Left ventricle myocardium inferior (tissue), 1 donor: ENCODE measurements at regions not wholly inside any gene's neighbourhood (a gene's known extent, or its start where the extent isn't known, plus 50 kb on each side); places are given as distances from the start of the nearest gene placed in this dataset.

Experiments used
- DNase-seq: peaks from one replicate; pipeline ENCODE4 v3.0.0-alpha.2; 2020
- H3K27ac ChIP-seq: fragments of 200-600 bp; replicated peaks from 2 replicates; pipeline ENCODE4 v1.8.0; 2021
- H3K27me3 ChIP-seq: fragments of 200-600 bp; 2 replicates; pipeline ENCODE4 v1.8.0; 2021; ENCODE audit warnings: low read depth
- H3K36me3 ChIP-seq: fragments of 200-600 bp; 2 replicates; pipeline ENCODE4 v1.8.0; 2021
- H3K4me1 ChIP-seq: fragments of 200-600 bp; 2 replicates; pipeline ENCODE4 v1.8.0; 2021
- H3K4me3 ChIP-seq: fragments of 200-600 bp; 2 replicates; pipeline ENCODE4 v1.8.0; 2021; ENCODE audit warnings: mild to moderate bottlenecking, moderate library complexity
- H3K9me3 ChIP-seq: fragments of 200-600 bp; replicated peaks from 2 replicates; pipeline ENCODE4 v1.8.0; 2021
- intact Hi-C: fragments of 100-400 bp; cut with micrococcal nuclease; formaldehyde crosslinking; loops from one replicate; pipeline ENCODE4 v1.11.0; 2022
- TF ChIP-seq, protein P1 (sequence below): fragments of 200-600 bp; IDR thresholded peaks from 2 replicates; pipeline ENCODE4 v1.8.0; 2021; ENCODE audit warnings: antibody characterized with exemption, mild to moderate bottlenecking, borderline replicate concordance
- donor health status: DM: no; HTN: yes; CAD: no; lungs with severe emphysema.

- H3K36me3 ChIP-seq: no peaks in the 10 kb centered on the region
- intact Hi-C loops: no loop called here
- H3K27ac ChIP-seq: no peak overlapping the region
- H3K27me3 ChIP-seq: no peaks in the 10 kb centered on the region
- no peaks in the 10 kb centered on the region for H3K4me1 ChIP-seq
- H3K4me3 ChIP-seq: no peak overlapping the region
- DNase-seq: no peak
- TF ChIP-seq, protein P1, sequence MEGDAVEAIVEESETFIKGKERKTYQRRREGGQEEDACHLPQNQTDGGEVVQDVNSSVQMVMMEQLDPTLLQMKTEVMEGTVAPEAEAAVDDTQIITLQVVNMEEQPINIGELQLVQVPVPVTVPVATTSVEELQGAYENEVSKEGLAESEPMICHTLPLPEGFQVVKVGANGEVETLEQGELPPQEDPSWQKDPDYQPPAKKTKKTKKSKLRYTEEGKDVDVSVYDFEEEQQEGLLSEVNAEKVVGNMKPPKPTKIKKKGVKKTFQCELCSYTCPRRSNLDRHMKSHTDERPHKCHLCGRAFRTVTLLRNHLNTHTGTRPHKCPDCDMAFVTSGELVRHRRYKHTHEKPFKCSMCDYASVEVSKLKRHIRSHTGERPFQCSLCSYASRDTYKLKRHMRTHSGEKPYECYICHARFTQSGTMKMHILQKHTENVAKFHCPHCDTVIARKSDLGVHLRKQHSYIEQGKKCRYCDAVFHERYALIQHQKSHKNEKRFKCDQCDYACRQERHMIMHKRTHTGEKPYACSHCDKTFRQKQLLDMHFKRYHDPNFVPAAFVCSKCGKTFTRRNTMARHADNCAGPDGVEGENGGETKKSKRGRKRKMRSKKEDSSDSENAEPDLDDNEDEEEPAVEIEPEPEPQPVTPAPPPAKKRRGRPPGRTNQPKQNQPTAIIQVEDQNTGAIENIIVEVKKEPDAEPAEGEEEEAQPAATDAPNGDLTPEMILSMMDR: no peak
- H3K9me3 ChIP-seq: peaks cover 12% of the 10 kb centered on the region
Observed at GRCh38 chr16:55176901-55177300, 147.1 kb upstream of the IRX6 start.

DNA sequence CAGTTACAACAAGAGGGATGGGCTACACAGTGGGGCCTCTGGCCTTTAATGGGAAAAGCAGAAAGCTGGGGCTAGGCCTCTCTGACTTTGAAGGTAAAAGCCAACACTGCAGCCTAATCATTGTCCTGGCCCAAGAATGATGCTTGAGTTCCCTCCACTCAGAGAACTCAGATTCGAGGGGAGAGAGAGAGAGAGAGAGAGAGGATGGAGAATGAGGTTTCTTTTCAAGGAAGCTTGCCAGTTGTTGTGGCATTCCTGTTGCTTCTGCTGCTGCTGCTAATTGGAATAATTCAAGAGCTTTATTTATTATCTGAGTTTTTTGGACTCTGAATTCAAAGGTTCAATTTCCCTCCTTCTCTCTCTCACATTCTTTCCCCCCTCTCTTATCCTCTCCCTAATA lies 144.6 kb upstream of the IRX6 start:
- peaks cover 12% of the 10 kb centered on the region for H3K9me3 ChIP-seq
- no peaks in the 10 kb centered on the region for H3K4me1 ChIP-seq
- TF ChIP-seq, protein P1: no peak
- peaks cover 19% of the 10 kb centered on the region for H3K27me3 ChIP-seq
- no peak for DNase-seq
- H3K27ac ChIP-seq: no peak overlapping the region
- intact Hi-C loops: no loop called here
- H3K36me3 ChIP-seq: no peaks in the 10 kb centered on the region
- H3K4me3 ChIP-seq: no peak overlapping the region

GRCh38 chr16:55179852-55180585 lies 144.0 kb upstream of the IRX6 start:
- H3K4me3 ChIP-seq: no peak overlapping the region
- intact Hi-C loops: no loop called here
- H3K27ac ChIP-seq: no peak overlapping the region
- H3K36me3 ChIP-seq: no peaks in the 10 kb centered on the region
- H3K4me1 ChIP-seq: no peaks in the 10 kb centered on the region
- peaks cover 25% of the 10 kb centered on the region for H3K27me3 ChIP-seq
- DNase-seq: no peak
- TF ChIP-seq, protein P1: no peak
- peaks cover 12% of the 10 kb centered on the region for H3K9me3 ChIP-seq

- intact Hi-C loops: no loop called here
- Histone ChIP-seq H3K36me3 (no peaks in the 10 kb centered on the region), H3K4me1 (no peaks in the 10 kb centered on the region), H3K27ac (no peak overlapping the region), H3K4me3 (no peak overlapping the region), H3K27me3 (peaks cover 66% of the 10 kb centered on the region), H3K9me3 (no peaks in the 10 kb centered on the region)
- DNase-seq: no peak
- TF ChIP-seq, protein P1: no peak
Observed at GRCh38 chr16:55184052-55184451, 140.0 kb upstream of the IRX6 start.

DNA sequence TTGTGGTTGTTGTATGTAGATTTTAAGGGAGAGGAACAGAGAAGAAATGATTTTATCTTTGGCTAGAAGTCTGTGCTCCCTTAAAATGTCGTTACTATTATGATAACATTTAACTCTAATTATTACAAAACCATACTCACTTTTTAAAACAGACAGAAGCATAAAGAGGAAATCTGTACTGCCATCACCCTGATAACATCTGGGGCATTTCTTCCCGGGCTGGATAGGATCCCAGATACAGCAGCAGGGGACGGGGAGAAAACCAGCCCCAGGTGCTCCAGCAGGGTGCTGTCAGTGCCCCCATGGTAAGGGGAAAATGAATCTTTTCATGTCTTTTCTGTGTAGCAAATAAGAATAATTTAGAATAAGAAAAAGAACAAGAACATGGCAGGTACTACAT lies 139.4 kb upstream of the IRX6 start:
- no peaks in the 10 kb centered on the region for H3K9me3 ChIP-seq
- TF ChIP-seq, protein P1: no peak
- intact Hi-C loops: no loop called here

More for the DNA sequence above, 139.4 kb upstream of the IRX6 start:
- DNase-seq: no peak
- no peaks in the 10 kb centered on the region for H3K36me3 ChIP-seq
- H3K4me1 ChIP-seq: no peaks in the 10 kb centered on the region
- peaks cover 70% of the 10 kb centered on the region for H3K27me3 ChIP-seq
- H3K4me3 ChIP-seq: no peak overlapping the region
- no peak overlapping the region for H3K27ac ChIP-seq
